Spleen (tissue), 11 donors: ENCODE measurements at regions not wholly inside any gene's neighbourhood (a gene's known extent, or its start where the extent isn't known, plus 50 kb on each side); places are given as distances from the start of the nearest gene placed in this dataset.

Experiments used
- DNase-seq: peaks from one replicate; pipeline ENCODE4 v3.0.0-alpha.2; 2020
- H3K27ac ChIP-seq, 8 donors: fragments of 200-600 bp; sonication (generic) in 7 of 8; 1 replicate in 4 of 8; 2 replicates in 4 of 8; pipeline versions ENCODE4 v1.5.0 to v1.8.0; 2016 to 2021; ENCODE audit warnings: inconsistent platforms in 4 of 8, mild to moderate bottlenecking in 4 of 8, moderate library complexity in 1 of 8
- H3K27me3 ChIP-seq, 7 donors: fragments of 200-600 bp; sonication (generic) in 6 of 7; replicated peaks in 1 of 7; 1 replicate in 4 of 7; 2 replicates in 3 of 7; pipeline versions ENCODE4 v1.5.0 to v1.8.0; 2016 to 2021; ENCODE audit warnings: inconsistent platforms in 3 of 7, mild to moderate bottlenecking in 1 of 7
- H3K36me3 ChIP-seq, 6 donors: fragments of 200-600 bp; sonication (generic) in 5 of 6; 1 replicate in 4 of 6; 2 replicates in 2 of 6; pipeline versions ENCODE4 v1.5.0 to v1.8.0; 2016 to 2021; ENCODE audit warnings: inconsistent platforms in 2 of 6
- H3K4me1 ChIP-seq, 6 donors: fragments of 200-600 bp; sonication (generic) in 5 of 6; 1 replicate in 3 of 6; 2 replicates in 3 of 6; pipeline versions ENCODE4 v1.5.0 to v1.8.0; 2016 to 2021; ENCODE audit warnings: inconsistent platforms in 3 of 6
- H3K4me3 ChIP-seq, 8 donors: fragments of 200-600 bp; sonication (generic) in 7 of 8; 1 replicate in 4 of 8; 2 replicates in 4 of 8; pipeline versions ENCODE4 v1.5.0 to v1.8.0; 2016 to 2021; ENCODE audit warnings: inconsistent platforms in 4 of 8, mild to moderate bottlenecking in 4 of 8, moderate library complexity in 2 of 8
- H3K9me3 ChIP-seq, 8 donors: fragments of 200-600 bp; sonication (generic) in 7 of 8; 1 replicate in 4 of 8; 2 replicates in 4 of 8; pipeline versions ENCODE4 v1.5.0 to v1.8.0; 2016 to 2021; ENCODE audit warnings: inconsistent platforms in 4 of 8
- CTCF ChIP-seq, 11 experiments: fragments of 200-600 bp in 7 of 11; fragments of 450-650 bp in 4 of 11; sonication (generic) in 4 of 11; IDR thresholded peaks in 8 of 11; conservative IDR thresholded peaks in 3 of 11; 1 replicate in 7 of 11; 2 replicates in 4 of 11; pipeline versions ENCODE4 v1.4.0 to v1.8.0; 2016 to 2021; ENCODE audit warnings: antibody characterized with exemption in 11 of 11, inconsistent platforms in 4 of 11, mild to moderate bottlenecking in 1 of 11
- POLR2A ChIP-seq, 3 donors: fragments of 450-650 bp; IDR thresholded peaks; one replicate each; pipeline ENCODE4 v1.5.1; 2017; ENCODE audit warnings: antibody characterized with exemption in 3 of 3, mild to moderate bottlenecking in 1 of 3
- POLR2AphosphoS5 ChIP-seq, 3 donors: sonication (generic); formaldehyde crosslinking; IDR thresholded peaks; one replicate each; pipeline ENCODE4 v1.5.1; 2017; ENCODE audit warnings: antibody characterized with exemption in 3 of 3
- WGBS, 5 donors: extraction: QIAGEN DNeasy Blood & Tissue Kit in 3 of 5; methylation state at CpG; one replicate each; pipeline versions ENCODE4 v1.1.5 to v1.1.7; 2013 to 2018; 5-methylcytosine and 5-hydroxymethylcytosine counted together
- intact Hi-C: fragments of 100-400 bp; cut with DNase I; formaldehyde crosslinking; loops from one replicate; pipeline ENCODE4 v1.15.0; 2023; ENCODE audit warnings: low total_unique reads
- donor health status: healthy with polysubstance abuse.
- donor health status: DM: no; HTN: no; CAD: no; lungs with moderate emphysema.
- donor health status: DM: no; HTN: no; CAD: no.
- donor health status: Bipolar disorder and iron deficiency.
- donor health status: healthy.
- donor health status: DM: no; HTN: no; CAD: no.
- donor health status: DM: yes; HTN: yes; CAD: no.

DNA sequence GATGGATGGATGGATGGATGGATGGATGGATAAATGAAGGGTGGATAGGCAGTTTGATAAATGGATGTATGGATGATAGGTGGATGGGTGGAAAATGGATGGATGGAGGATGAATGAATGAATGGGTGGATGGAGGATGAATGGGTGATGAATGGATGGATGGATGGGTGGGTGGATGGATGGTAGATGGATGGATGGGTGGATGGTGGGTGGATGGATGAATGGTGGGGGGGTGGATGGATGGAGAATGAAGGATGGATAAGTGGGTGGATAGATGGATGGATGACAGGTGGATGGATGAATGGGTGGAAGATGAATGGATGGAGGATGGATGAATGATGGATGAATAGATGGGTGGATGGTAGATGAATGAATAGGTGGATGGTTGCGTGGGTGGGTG is 70.1 kb upstream of the BCO1 start:
- TF ChIP-seq CTCF (IDR thresholded peaks at IDR 0.05 in 8 of 11, conservative IDR thresholded peaks at IDR 0.05 in 3 of 11): no peak
- no peak for TF ChIP-seq POLR2AphosphoS5 (IDR thresholded peaks at IDR 0.05)
- no peak for TF ChIP-seq POLR2A (IDR thresholded peaks at IDR 0.05)
- no peaks in the 10 kb centered on the region for H3K4me1 ChIP-seq
- no peaks in the 10 kb centered on the region for H3K9me3 ChIP-seq
- intact Hi-C loops: no loop called here
- no peak for DNase-seq
- H3K4me3 ChIP-seq: no peak overlapping the region
- WGBS, 5 donors: 71 to 96% (median 85%) methylated on average over 1 of the region's 1 CpG
- H3K27me3 ChIP-seq: peaks cover 0 to 14% (median 0%) of the 10 kb centered on the region in 7 donors
- no peak overlapping the region for H3K27ac ChIP-seq
- H3K36me3 ChIP-seq: no peaks in the 10 kb centered on the region

DNA sequence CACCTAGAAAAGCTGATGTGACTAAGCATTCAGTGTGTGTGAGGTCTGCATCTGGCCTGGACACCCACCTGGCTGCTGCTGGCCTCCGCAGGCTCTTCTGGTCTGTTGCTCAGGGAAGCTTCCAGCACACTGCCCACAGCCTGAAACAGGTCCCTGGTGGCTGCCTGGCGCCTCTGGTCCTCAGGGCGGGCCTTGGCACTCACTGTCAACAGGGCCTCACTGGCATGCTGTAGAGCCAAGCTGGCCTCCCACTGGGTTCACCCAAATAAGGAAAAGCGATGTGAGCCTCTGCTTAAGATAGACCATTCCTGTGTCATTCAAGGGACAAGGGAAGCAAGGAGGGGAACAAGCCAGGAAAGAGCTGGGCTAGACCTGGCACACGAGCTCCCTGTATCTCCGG is 70.6 kb upstream of the BCO1 start:
- Histone ChIP-seq H3K27me3 (peaks cover 0 to 14% (median 0%) of the 10 kb centered on the region in 7 donors), H3K4me1 (no peaks in the 10 kb centered on the region), H3K27ac (no peak overlapping the region), H3K9me3 (no peaks in the 10 kb centered on the region), H3K36me3 (no peaks in the 10 kb centered on the region), H3K4me3 (no peak overlapping the region)
- WGBS, 5 donors: 64 to 81% (median 69%) methylated on average over 4 to 6 of the region's 6 CpGs
- TF ChIP-seq POLR2A (IDR thresholded peaks at IDR 0.05) (no peak), CTCF (IDR thresholded peaks at IDR 0.05 in 8 of 11, conservative IDR thresholded peaks at IDR 0.05 in 3 of 11) (no peak), POLR2AphosphoS5 (IDR thresholded peaks at IDR 0.05) (no peak)
- DNase-seq: no peak
- intact Hi-C loops: no loop called here

DNA sequence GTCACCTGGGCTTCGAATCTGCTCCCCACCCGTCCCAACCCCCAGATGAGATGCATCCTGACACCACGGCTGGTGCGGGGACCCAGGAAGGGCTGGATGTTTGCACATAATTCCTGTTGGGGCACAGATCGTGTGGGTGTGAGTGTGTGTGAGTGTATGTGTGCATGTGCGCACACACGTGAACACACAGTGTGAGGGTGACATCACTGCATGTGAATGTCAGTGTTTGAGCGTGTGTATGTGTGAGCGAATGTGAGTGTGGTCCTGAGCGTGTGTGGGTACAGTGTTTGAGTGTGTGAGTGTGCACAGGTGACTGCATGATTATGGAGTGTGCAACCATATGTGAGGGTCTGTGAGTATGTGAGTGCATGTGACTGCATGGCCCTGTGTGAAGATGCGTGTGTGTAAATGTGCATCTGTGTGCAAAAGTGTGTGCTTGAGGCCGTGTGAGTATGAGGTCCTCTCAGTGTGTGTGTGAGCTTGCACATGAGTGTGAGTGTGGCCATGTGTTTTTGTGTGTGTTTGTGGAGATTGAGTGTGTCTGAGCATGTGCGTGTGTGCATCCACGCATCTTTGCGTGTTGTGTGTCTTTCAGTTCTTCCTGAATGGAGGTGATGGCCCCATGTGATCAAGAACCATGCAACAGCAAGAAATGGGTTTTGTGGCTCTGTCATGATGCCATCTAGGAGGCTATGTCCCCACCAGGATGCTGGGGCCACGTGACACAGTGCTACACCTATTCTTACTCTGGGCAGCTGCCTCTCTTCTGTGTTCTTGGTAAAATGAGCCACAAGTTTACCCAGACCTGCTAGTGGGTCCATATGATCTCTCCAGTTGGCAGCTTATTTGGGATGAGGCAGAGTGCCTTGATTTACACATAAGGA is 70.5 kb upstream of the GCSH start:
- Histone ChIP-seq H3K4me3 (no peak overlapping the region), H3K4me1 (no peaks in the 10 kb centered on the region), H3K36me3 (no peaks in the 10 kb centered on the region), H3K27me3 (peaks cover 0 to 14% (median 0%) of the 10 kb centered on the region in 7 donors), H3K27ac (no peak overlapping the region), H3K9me3 (no peaks in the 10 kb centered on the region)
- 73 to 83% (median 78%) methylated on average over 16 of the region's 16 CpGs for WGBS, 5 donors
- TF ChIP-seq POLR2A (IDR thresholded peaks at IDR 0.05) (no peak), CTCF (IDR thresholded peaks at IDR 0.05 in 8 of 11, conservative IDR thresholded peaks at IDR 0.05 in 3 of 11) (no peak), POLR2AphosphoS5 (IDR thresholded peaks at IDR 0.05) (no peak)
- intact Hi-C loops: no loop called here
- DNase-seq: no peak

GRCh38 chr16:81165411-81166097 is 69.4 kb upstream of the GCSH start:
- Histone ChIP-seq H3K9me3 (peaks cover 0 to 4% (median 0%) of the 10 kb centered on the region in 8 donors), H3K4me1 (no peaks in the 10 kb centered on the region), H3K27me3 (peaks cover 0 to 10% (median 0%) of the 10 kb centered on the region in 7 donors), H3K36me3 (no peaks in the 10 kb centered on the region), H3K4me3 (no peak overlapping the region), H3K27ac (no peak overlapping the region)
- TF ChIP-seq POLR2AphosphoS5 (IDR thresholded peaks at IDR 0.05) (no peak), POLR2A (IDR thresholded peaks at IDR 0.05) (no peak), CTCF (IDR thresholded peaks at IDR 0.05 in 8 of 11, conservative IDR thresholded peaks at IDR 0.05 in 3 of 11) (no peak)
- no peak for DNase-seq
- intact Hi-C loops: no loop called here
- WGBS, 5 donors: 67 to 86% (median 76%) methylated on average over 9 to 12 of the region's 12 CpGs
